KMS-11 (cell line): ENCODE measurements at regions not wholly inside any gene's neighbourhood (a gene's known extent, or its start where the extent isn't known, plus 50 kb on each side); places are given as distances from the start of the nearest gene placed in this dataset.

ENCODE experiments used
- H2AFZ ChIP-seq: fragments of 200-600 bp; sonication (generic); 2 replicates; pipeline ENCODE4 v1.6.1; 2016; ENCODE audit warnings: antibody characterized with exemption, mixed run types, low read depth
- H3K27ac ChIP-seq: fragments of 200-600 bp; sonication (generic); 2 replicates; pipeline ENCODE4 v1.6.1; 2016; ENCODE audit warnings: mild to moderate bottlenecking, mixed run types
- H3K27me3 ChIP-seq: fragments of 200-600 bp; sonication (generic); 2 replicates; pipeline ENCODE4 v1.6.1; 2017; ENCODE audit warnings: mild to moderate bottlenecking, low read depth, mixed run types, moderate library complexity; ENCODE audit not compliant: insufficient read depth
- H3K36me3 ChIP-seq: fragments of 200-600 bp; sonication (generic); 2 replicates; pipeline ENCODE4 v1.6.1; 2017; ENCODE audit warnings: mild to moderate bottlenecking, mixed run types; ENCODE audit not compliant: insufficient read depth
- H3K4me1 ChIP-seq: fragments of 200-600 bp; sonication (generic); 2 replicates; pipeline ENCODE4 v1.6.1; 2016; ENCODE audit warnings: mild to moderate bottlenecking, low read depth, mixed run types; ENCODE audit not compliant: poor library complexity, severe bottlenecking
- H3K4me2 ChIP-seq: fragments of 200-600 bp; sonication (generic); 2 replicates; pipeline ENCODE4 v1.7.0; 2016; ENCODE audit warnings: mild to moderate bottlenecking, mixed run types
- H3K4me3 ChIP-seq: fragments of 200-600 bp; sonication (generic); IDR thresholded peaks from 2 replicates; pipeline ENCODE4 v1.6.1; 2017; ENCODE audit warnings: low read depth, low read length, mixed read lengths; ENCODE audit not compliant: insufficient read depth
- H3K79me2 ChIP-seq: fragments of 200-600 bp; sonication (generic); 2 replicates; pipeline ENCODE4 v1.6.1; 2016; ENCODE audit warnings: low read depth, mixed run types; ENCODE audit not compliant: insufficient read depth
- H3K9ac ChIP-seq: fragments of 200-600 bp; sonication (generic); 2 replicates; pipeline ENCODE4 v1.6.1; 2016; ENCODE audit warnings: mild to moderate bottlenecking, mixed run types
- H4K20me1 ChIP-seq: fragments of 200-600 bp; sonication (generic); 2 replicates; pipeline ENCODE4 v1.6.1; 2016; ENCODE audit warnings: mild to moderate bottlenecking, mixed run types; ENCODE audit not compliant: insufficient read depth
- TF ChIP-seq, protein P1 (sequence below): fragments of 200-600 bp; sonication (generic); conservative IDR thresholded peaks from 2 replicates; pipeline ENCODE4 v1.6.1; 2017; ENCODE audit warnings: low read depth, mild to moderate bottlenecking, antibody characterized with exemption, low read length, moderate library complexity, mixed read lengths

DNA sequence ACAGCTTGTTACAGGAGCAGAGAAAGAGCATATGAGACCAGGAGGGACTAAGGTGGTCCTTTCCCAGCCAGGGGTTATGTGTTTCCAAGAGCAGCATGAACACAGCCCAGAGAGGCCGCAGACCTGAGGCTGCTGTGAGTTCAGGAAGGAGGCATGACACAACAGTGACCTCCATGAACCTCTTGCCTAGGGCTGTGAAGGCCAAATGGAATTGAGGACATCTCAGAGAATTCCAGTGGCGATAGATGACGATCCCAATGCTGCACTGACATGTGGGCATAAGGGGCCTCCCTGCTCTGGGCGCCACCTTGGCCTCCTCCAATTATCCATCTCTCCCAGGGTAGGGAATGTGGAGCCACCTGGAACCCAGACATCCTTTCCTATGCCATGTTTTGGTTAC, 79.9 kb upstream of the FUCA2 start:
- no peak overlapping the region for H3K4me2 ChIP-seq
- H3K27me3 ChIP-seq: no peaks in the 10 kb centered on the region
- no peaks in the 10 kb centered on the region for H4K20me1 ChIP-seq
- H3K79me2 ChIP-seq: no peaks in the 10 kb centered on the region
- no peak overlapping the region for H3K4me3 ChIP-seq
- H3K27ac ChIP-seq: no peak overlapping the region
- no peaks in the 10 kb centered on the region for H3K36me3 ChIP-seq
- H3K9ac ChIP-seq: no peak overlapping the region
- TF ChIP-seq, protein P1, sequence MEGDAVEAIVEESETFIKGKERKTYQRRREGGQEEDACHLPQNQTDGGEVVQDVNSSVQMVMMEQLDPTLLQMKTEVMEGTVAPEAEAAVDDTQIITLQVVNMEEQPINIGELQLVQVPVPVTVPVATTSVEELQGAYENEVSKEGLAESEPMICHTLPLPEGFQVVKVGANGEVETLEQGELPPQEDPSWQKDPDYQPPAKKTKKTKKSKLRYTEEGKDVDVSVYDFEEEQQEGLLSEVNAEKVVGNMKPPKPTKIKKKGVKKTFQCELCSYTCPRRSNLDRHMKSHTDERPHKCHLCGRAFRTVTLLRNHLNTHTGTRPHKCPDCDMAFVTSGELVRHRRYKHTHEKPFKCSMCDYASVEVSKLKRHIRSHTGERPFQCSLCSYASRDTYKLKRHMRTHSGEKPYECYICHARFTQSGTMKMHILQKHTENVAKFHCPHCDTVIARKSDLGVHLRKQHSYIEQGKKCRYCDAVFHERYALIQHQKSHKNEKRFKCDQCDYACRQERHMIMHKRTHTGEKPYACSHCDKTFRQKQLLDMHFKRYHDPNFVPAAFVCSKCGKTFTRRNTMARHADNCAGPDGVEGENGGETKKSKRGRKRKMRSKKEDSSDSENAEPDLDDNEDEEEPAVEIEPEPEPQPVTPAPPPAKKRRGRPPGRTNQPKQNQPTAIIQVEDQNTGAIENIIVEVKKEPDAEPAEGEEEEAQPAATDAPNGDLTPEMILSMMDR: no peak
- H2AFZ ChIP-seq: no peak overlapping the region
- no peaks in the 10 kb centered on the region for H3K4me1 ChIP-seq

DNA sequence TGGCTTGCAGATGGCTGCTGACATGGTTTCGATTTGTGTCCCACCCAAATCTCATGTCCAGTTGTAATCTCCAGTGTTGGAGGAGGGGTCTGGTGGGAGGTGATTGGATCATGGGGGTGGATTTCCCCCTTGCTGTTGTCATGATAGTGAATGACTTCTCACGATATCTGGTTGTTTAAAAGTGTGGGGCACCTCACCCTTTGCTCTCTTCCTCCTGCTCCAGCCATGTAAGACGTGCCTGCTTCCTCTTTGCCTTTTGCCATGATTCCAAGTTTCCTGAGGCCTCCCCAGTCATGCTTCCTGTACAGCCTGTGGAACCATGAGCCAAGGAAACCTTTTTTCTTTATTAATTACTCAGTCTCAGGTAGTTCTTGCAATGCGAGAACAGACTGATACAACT, 77.6 kb upstream of the FUCA2 start:
- TF ChIP-seq, protein P1: no peak
- H3K27me3 ChIP-seq: no peaks in the 10 kb centered on the region

DNA sequence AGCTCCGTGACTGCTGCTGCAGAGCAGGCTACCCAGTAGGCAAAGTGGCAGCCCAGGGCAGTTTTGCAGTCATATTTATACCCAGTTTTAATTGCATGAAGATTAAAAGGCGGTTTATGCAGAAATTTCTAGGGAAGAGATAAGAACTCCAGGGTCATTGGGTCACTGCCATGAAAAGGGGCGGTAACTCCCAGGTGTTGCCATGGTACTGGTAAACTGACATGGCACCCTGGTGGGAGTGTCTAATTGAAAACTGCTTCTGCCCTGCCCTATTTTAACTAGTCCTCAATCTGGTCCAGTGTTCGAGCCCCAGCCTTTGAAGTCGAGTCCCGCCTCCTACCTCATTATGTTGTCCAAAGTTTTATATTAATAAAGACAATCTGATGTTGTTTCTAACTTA, 75.0 kb upstream of the FUCA2 start:
- Histone ChIP-seq H3K27ac (no peak overlapping the region), H3K4me1 (no peaks in the 10 kb centered on the region), H4K20me1 (no peaks in the 10 kb centered on the region), H3K4me2 (no peak overlapping the region), H3K4me3 (no peak overlapping the region), H3K9ac (no peak overlapping the region), H3K27me3 (no peaks in the 10 kb centered on the region), H3K36me3 (no peaks in the 10 kb centered on the region), H3K79me2 (no peaks in the 10 kb centered on the region), H2AFZ (no peak overlapping the region)
- TF ChIP-seq, protein P1: no peak

More for the DNA sequence above, 77.6 kb upstream of the FUCA2 start:
- Histone ChIP-seq H3K79me2 (no peaks in the 10 kb centered on the region), H3K27ac (no peak overlapping the region), H3K36me3 (no peaks in the 10 kb centered on the region), H3K9ac (no peak overlapping the region), H3K4me1 (no peaks in the 10 kb centered on the region), H3K4me2 (no peak overlapping the region), H4K20me1 (no peaks in the 10 kb centered on the region), H2AFZ (no peak overlapping the region), H3K4me3 (no peak overlapping the region)

DNA sequence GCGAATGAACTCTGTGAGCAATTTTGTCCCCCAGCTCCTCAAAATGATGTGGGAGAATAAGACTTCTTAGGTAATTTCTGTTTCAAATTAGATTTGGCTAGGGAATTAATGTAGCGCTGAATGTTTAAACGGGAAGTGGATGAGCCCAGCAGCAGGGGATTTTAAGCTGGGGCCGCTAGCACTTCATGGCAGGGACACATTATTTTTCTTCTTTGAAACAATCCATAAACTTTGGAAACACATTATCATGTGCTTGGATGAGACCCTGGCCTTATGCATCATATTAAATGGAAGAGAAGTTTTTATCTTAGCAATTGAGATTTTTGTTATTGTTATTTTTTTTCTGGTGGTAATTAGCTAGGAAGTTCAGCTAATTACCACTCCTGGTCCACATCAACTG, 74.2 kb upstream of the FUCA2 start:
- Histone ChIP-seq H3K4me3 (no peak overlapping the region), H3K79me2 (no peaks in the 10 kb centered on the region), H3K27ac (no peak overlapping the region), H3K4me1 (no peaks in the 10 kb centered on the region), H4K20me1 (no peaks in the 10 kb centered on the region), H3K9ac (no peak overlapping the region), H3K4me2 (no peak overlapping the region), H2AFZ (no peak overlapping the region), H3K36me3 (no peaks in the 10 kb centered on the region), H3K27me3 (no peaks in the 10 kb centered on the region)
- TF ChIP-seq, protein P1: no peak
